ENCODE measurements at regions not wholly inside any gene's neighbourhood (a gene's known extent, or its start where the extent isn't known, plus 50 kb on each side); places are given as distances from the start of the nearest gene placed in this dataset.

GRCh38 chr4:32768664-32769389 lies 2048.7 kb downstream of the PCDH7 start:
- TF ChIP-seq PATZ1 (CRISPR knock-in tag; IDR thresholded peaks at IDR 0.05; ENCODE audit: borderline replicate concordance), result no peak
- no peak for TF ChIP-seq ARNTL (CRISPR knock-in tag; IDR thresholded peaks at IDR 0.05; ENCODE audit: borderline replicate concordance, low read depth)
- TF ChIP-seq TCF4 (CRISPR knock-in tag; IDR thresholded peaks at IDR 0.05; ENCODE audit: borderline replicate concordance), result no peak
- no peak for TF ChIP-seq ZNF565 (CRISPR knock-in tag; conservative IDR thresholded peaks at IDR 0.05; ENCODE audit: low read depth)
- no peak for TF ChIP-seq PPARA (CRISPR knock-in tag; IDR thresholded peaks at IDR 0.05; ENCODE audit: borderline replicate concordance)
- TF ChIP-seq CREB5 (CRISPR knock-in tag; IDR thresholded peaks at IDR 0.05; ENCODE audit: low read depth), result no peak
- no peak for TF ChIP-seq ZNF70 (CRISPR knock-in tag; IDR thresholded peaks at IDR 0.05)
- no peak for TF ChIP-seq POU6F1 (CRISPR knock-in tag; IDR thresholded peaks at IDR 0.05; ENCODE audit: borderline replicate concordance, low read depth)

Data from SK-N-SH treated with all-trans-retinoic acid at 6 μM for 48 hours (cell line).